MG63 (cell line): ENCODE measurements at regions not wholly inside any gene's neighbourhood (a gene's known extent, or its start where the extent isn't known, plus 50 kb on each side); places are given as distances from the start of the nearest gene placed in this dataset.

Experiments used
- DNase-seq: peaks from one replicate; pipeline ENCODE4 v3.0.0-alpha.2; 2020
- H3K27me3 ChIP-seq: fragments of 250-450 bp; sonication (Bioruptor Pico); 2 replicates; pipeline ENCODE4 v1.5.1; 2020; ENCODE audit warnings: mild to moderate bottlenecking, moderate library complexity
- H3K36me3 ChIP-seq: fragments of 250-450 bp; sonication (Bioruptor Pico); 2 replicates; pipeline ENCODE4 v1.5.1; 2020; ENCODE audit warnings: mild to moderate bottlenecking, moderate library complexity
- H3K4me3 ChIP-seq: fragments of 250-450 bp; sonication (Bioruptor Pico); 2 replicates; pipeline ENCODE4 v1.5.1; 2020; ENCODE audit warnings: mild to moderate bottlenecking, moderate library complexity
- H3K9me3 ChIP-seq: fragments of 250-450 bp; sonication (Bioruptor Pico); 2 replicates; pipeline ENCODE4 v1.5.1; 2020; ENCODE audit warnings: mild to moderate bottlenecking, moderate library complexity

GRCh38 chr10:3238115-3238871, 65.7 kb upstream of the PITRM1 start:
- Histone ChIP-seq H3K9me3 (no peaks in the 10 kb centered on the region), H3K36me3 (no peaks in the 10 kb centered on the region), H3K27me3 (no peaks in the 10 kb centered on the region), H3K4me3 (no peak overlapping the region)
- DNase-seq = no peak

- no peaks in the 10 kb centered on the region for H3K9me3 ChIP-seq
- no peak for DNase-seq
- no peaks in the 10 kb centered on the region for H3K36me3 ChIP-seq
- H3K4me3 ChIP-seq = no peak overlapping the region
- H3K27me3 ChIP-seq = no peaks in the 10 kb centered on the region
Measured at GRCh38 chr10:3237530-3237929, 64.9 kb upstream of the PITRM1 start.

- no peak overlapping the region for H3K4me3 ChIP-seq
- no peaks in the 10 kb centered on the region for H3K9me3 ChIP-seq
- H3K27me3 ChIP-seq = no peaks in the 10 kb centered on the region
- H3K36me3 ChIP-seq = no peaks in the 10 kb centered on the region
- no peak for DNase-seq
Measured at GRCh38 chr10:3236644-3237404, 64.2 kb upstream of the PITRM1 start.

- DNase-seq = no peak
- Histone ChIP-seq H3K27me3 (no peaks in the 10 kb centered on the region), H3K9me3 (no peaks in the 10 kb centered on the region), H3K4me3 (no peak overlapping the region), H3K36me3 (no peaks in the 10 kb centered on the region)
Measured at GRCh38 chr10:3235996-3236510, 63.5 kb upstream of the PITRM1 start.

DNA sequence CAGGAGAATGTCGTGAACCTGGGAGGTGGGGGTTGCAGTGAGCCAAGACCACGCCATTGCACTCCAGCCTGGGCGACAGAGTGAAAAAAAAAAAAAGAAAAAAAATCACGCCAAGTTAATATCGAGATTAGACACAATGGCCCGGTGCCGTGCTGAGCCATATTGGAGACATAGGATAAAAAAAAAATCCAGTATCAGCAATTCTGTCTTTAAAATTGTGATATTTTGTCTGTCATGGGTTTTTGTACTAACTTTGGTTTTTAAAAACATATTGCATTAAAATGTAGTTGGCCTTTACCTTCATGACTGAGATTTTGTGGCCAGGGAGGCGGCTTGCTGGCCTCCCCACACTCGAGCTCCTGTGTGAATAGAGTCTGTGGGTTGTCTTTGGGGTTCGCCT, 62.8 kb upstream of the PITRM1 start:
- Histone ChIP-seq H3K9me3 (no peaks in the 10 kb centered on the region), H3K36me3 (no peaks in the 10 kb centered on the region), H3K27me3 (no peaks in the 10 kb centered on the region), H3K4me3 (no peak overlapping the region)
- DNase-seq = no peak

GRCh38 chr10:3233486-3233990, 61.0 kb upstream of the PITRM1 start:
- no peaks in the 10 kb centered on the region for H3K36me3 ChIP-seq

GRCh38 chr10:3231951-3232730, 59.6 kb upstream of the PITRM1 start:
- Histone ChIP-seq H3K36me3 (no peaks in the 10 kb centered on the region), H3K27me3 (no peaks in the 10 kb centered on the region)
- no peak for DNase-seq

More at GRCh38 chr10:3233486-3233990, 61.0 kb upstream of the PITRM1 start:
- Histone ChIP-seq H3K4me3 (no peak overlapping the region), H3K9me3 (no peaks in the 10 kb centered on the region), H3K27me3 (no peaks in the 10 kb centered on the region)
- DNase-seq = no peak

GRCh38 chr10:3229815-3230214, 57.2 kb upstream of the PITRM1 start:
- Histone ChIP-seq H3K9me3 (no peaks in the 10 kb centered on the region), H3K36me3 (no peaks in the 10 kb centered on the region), H3K4me3 (no peak overlapping the region), H3K27me3 (no peaks in the 10 kb centered on the region)
- no peak for DNase-seq

More at GRCh38 chr10:3231951-3232730, 59.6 kb upstream of the PITRM1 start:
- no peaks in the 10 kb centered on the region for H3K9me3 ChIP-seq
- H3K4me3 ChIP-seq = no peak overlapping the region

DNA sequence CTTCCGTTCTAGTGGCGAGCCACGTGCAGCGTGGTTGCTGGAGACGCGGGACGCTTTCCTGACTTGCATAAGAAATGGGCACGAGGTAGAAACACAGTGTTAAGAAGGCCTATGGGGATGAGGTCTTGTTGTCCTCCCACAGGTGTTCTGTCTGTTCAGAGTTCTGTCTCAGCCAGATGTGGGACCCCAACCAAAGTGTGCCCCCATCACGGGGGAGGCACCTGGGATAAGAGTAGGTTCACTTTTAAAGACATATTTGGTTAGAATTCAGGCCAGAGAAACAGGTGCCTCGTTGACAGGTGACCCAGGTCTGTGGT, 56.0 kb upstream of the PITRM1 start:
- Histone ChIP-seq H3K36me3 (no peaks in the 10 kb centered on the region), H3K27me3 (no peaks in the 10 kb centered on the region), H3K4me3 (no peak overlapping the region), H3K9me3 (no peaks in the 10 kb centered on the region)
- DNase-seq = no peak

DNA sequence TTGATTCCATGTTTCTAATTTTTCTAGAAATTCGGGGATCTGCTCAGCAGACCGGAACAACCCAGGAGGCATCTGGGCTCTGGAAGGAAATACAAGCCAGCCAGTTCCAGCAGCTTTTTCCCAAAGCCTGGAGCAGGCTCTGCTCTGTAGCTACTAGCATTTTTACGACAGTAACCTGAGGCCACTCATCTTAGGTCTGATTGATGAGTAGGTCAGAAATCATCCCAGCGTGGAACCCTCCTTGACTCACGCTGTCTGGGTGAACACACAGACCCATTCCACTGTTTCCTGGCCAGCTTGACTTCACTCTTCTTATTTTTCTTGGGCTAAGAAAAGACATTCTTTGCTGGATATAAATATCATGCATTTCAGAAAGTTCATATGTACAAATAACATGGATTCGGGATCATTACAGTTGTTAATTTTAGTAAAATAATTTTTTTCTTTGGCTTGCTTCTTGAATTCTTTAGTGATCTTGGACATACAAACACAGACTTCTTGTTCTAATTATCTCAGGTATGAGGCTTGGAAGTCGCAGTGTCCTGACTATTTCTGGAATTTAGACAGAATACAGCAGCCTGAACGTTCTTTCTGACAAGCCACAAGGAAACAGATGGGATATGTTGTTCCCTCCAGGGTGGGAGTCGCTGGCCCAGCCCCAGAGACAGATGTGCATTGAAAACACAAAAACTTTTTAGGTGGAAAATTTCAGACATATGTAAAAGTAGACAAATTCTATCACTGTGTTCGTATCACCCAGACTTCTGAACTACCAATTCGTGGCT, 54.6 kb upstream of the PITRM1 start:
- peak; percentile 84 for DNase-seq
- Histone ChIP-seq H3K36me3 (no peaks in the 10 kb centered on the region), H3K4me3 (no peak overlapping the region), H3K9me3 (no peaks in the 10 kb centered on the region), H3K27me3 (no peaks in the 10 kb centered on the region)

DNA sequence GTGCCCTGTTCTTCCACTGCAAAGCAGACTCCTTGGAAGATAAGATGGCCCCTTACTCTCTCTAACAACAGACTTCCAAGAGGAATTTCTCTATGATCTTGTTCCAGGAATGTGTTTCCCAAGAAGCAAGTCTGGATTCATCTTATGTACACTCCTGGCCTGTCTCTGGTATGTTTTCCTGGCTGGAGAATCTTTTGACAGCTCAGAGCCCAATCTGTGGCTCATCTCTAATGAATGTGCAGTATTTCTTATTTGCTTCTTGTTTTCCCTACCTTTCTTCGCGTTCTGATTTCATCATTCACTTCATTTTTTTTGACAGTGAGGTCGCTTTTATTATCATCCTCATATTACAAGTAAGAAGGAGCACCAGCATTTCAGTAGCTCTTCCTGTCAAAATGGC, 53.0 kb upstream of the PITRM1 start:
- Histone ChIP-seq H3K9me3 (no peaks in the 10 kb centered on the region), H3K27me3 (no peaks in the 10 kb centered on the region), H3K4me3 (no peak overlapping the region), H3K36me3 (no peaks in the 10 kb centered on the region)
- peak; percentile 57 for DNase-seq

DNA sequence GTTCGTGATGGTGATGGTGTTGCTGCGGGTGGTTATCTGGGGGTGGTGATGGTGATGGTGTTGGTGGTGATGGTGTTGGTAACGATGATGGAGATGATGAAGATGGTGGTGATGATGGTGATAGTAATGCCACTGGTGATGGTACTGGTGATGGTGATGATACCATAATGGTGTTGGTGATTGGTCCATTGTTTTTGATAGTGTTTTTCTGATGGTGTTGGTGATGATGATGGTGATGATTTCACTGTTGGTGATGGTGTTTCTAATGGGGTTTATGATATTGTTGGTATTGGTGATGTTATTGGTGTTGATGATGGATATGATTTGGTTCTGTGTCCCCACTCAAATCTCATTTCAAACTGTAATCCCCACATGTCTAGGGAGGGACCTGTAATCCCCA, 51.7 kb upstream of the PITRM1 start:
- Histone ChIP-seq H3K36me3 (no peaks in the 10 kb centered on the region), H3K4me3 (no peak overlapping the region), H3K27me3 (no peaks in the 10 kb centered on the region), H3K9me3 (no peaks in the 10 kb centered on the region)
- DNase-seq = no peak

GRCh38 chr10:3222626-3223025, 50.0 kb upstream of the PITRM1 start:
- Histone ChIP-seq H3K9me3 (no peaks in the 10 kb centered on the region), H3K36me3 (no peaks in the 10 kb centered on the region)
- no peak for DNase-seq

More at GRCh38 chr10:3222626-3223025, 50.0 kb upstream of the PITRM1 start:
- Histone ChIP-seq H3K27me3 (no peaks in the 10 kb centered on the region), H3K4me3 (no peak overlapping the region)
